Glutamatergic neuron (in vitro differentiated cells): ENCODE measurements at regions not wholly inside any gene's neighbourhood (a gene's known extent, or its start where the extent isn't known, plus 50 kb on each side); places are given as distances from the start of the nearest gene placed in this dataset.
A peak's percentile ranks its signal among the peaks of the same experiment; 100 is the strongest.

Experiments
- DNase-seq: peaks from one replicate; pipeline ENCODE4 v3.0.0; 2022
- H3K27ac Mint-ChIP-seq: one replicate; pipeline ENCODE4 v1.8.0; 2020; ENCODE audit warnings: mild to moderate bottlenecking, mixed read lengths, inconsistent platforms; ENCODE audit not compliant: unreplicated experiment
- H3K27me3 Mint-ChIP-seq: one replicate; pipeline ENCODE4 v1.8.0; 2020; ENCODE audit warnings: mild to moderate bottlenecking, moderate library complexity, mixed read lengths, inconsistent platforms; ENCODE audit not compliant: unreplicated experiment
- H3K36me3 Mint-ChIP-seq: one replicate; pipeline ENCODE4 v1.8.0; 2020; ENCODE audit warnings: mild to moderate bottlenecking, mixed read lengths, inconsistent platforms; ENCODE audit not compliant: unreplicated experiment
- H3K4me1 Mint-ChIP-seq: one replicate; pipeline ENCODE4 v1.8.0; 2020; ENCODE audit warnings: mild to moderate bottlenecking, low read depth, mixed read lengths, inconsistent platforms; ENCODE audit not compliant: unreplicated experiment
- H3K4me3 Mint-ChIP-seq: one replicate; pipeline ENCODE4 v1.8.0; 2020; ENCODE audit warnings: mild to moderate bottlenecking, mixed read lengths, inconsistent platforms; ENCODE audit not compliant: unreplicated experiment
- H3K9me3 Mint-ChIP-seq: one replicate; pipeline ENCODE4 v1.8.0; 2020; ENCODE audit warnings: mild to moderate bottlenecking, moderate library complexity, mixed read lengths, inconsistent platforms; ENCODE audit not compliant: unreplicated experiment
- CTCF ChIP-seq: fragments of 200-600 bp; sonication (generic); IDR thresholded peaks from one replicate; pipeline ENCODE4 v1.5.0; 2021; ENCODE audit not compliant: partially characterized antibody, unreplicated experiment

GRCh38 chr7:112874909-112875308 is 84.7 kb upstream of the TMEM168 start:
- DNase-seq: no peak
- no peak for TF ChIP-seq CTCF
- Mint-ChIP-seq H3K27me3 (no peaks in the 10 kb centered on the region), H3K4me1 (no peaks in the 10 kb centered on the region), H3K4me3 (no peak overlapping the region), H3K9me3 (peaks cover 1% of the 10 kb centered on the region), H3K27ac (no peak overlapping the region), H3K36me3 (no peaks in the 10 kb centered on the region)

DNA sequence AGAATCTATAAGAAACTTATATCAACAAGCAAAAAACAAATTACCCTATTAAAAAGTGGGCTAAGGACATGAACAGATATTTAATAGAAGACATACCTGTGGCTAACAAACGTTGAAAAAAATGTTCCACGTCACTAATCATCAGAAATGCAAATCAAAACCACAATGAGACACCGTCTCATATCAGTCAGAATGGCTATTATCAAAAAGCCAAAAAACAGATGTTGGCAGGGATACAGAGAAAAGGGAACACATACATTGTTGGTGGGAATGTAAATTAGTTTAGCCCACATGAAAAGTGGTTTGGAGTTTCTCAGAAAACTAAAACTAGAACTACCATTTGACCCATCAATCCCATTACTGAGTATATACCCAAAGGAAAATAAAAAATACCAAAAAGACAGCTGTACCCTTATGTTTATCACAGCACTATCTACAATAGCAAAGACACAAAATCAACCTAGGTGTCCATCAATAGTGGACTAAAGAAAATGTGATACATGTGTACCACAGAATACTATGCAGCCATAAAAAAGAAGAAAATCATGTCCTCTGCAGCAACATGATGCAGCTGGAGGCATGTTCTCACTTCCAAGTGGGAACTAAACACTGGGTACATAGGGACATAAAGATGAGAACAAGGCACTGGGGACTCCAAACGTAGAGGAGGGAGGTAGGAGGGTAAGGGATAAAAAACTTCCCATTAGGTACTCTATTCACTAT is 83.8 kb upstream of the TMEM168 start:
- Mint-ChIP-seq H3K4me1 (no peaks in the 10 kb centered on the region), H3K27ac (no peak overlapping the region), H3K36me3 (peaks cover 5% of the 10 kb centered on the region), H3K4me3 (no peak overlapping the region), H3K9me3 (peaks cover 6% of the 10 kb centered on the region), H3K27me3 (no peaks in the 10 kb centered on the region)
- no peak for TF ChIP-seq CTCF
- no peak for DNase-seq

GRCh38 chr7:112869111-112869774 is 79.0 kb upstream of the TMEM168 start:
- peaks cover 5% of the 10 kb centered on the region for H3K36me3 Mint-ChIP-seq
- peak; percentile 97 for TF ChIP-seq CTCF
- peaks cover 2% of the 10 kb centered on the region for H3K27me3 Mint-ChIP-seq
- no peaks in the 10 kb centered on the region for H3K4me1 Mint-ChIP-seq
- peaks cover 5% of the 10 kb centered on the region for H3K9me3 Mint-ChIP-seq
- DNase-seq: peak; percentile 73
- no peak overlapping the region for H3K4me3 Mint-ChIP-seq
- no peak overlapping the region for H3K27ac Mint-ChIP-seq

DNA sequence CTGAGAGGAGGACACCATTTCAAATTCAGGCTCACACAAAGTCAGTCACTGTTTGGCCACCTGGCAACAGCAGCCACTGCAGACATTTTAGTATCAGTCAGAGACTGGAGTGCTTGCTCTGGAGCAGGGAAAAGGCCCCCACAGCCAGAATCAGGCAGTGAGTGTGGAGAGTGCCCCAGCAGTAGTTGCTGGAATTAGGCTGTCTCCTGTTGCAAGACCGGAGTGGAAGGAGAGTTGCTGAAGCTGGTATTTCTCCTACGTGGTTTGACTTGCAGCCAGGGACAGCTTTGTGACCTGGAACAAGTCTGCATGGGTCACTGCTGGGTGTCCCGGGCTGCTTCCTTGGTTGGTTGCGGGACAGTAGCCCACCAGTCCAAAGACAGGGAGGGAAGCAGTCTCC is 78.4 kb upstream of the TMEM168 start:
- DNase-seq: no peak
- H3K27me3 Mint-ChIP-seq: peaks cover 2% of the 10 kb centered on the region
- no peak for TF ChIP-seq CTCF
- no peak overlapping the region for H3K27ac Mint-ChIP-seq
- H3K36me3 Mint-ChIP-seq: peaks cover 10% of the 10 kb centered on the region
- peaks cover 8% of the 10 kb centered on the region for H3K9me3 Mint-ChIP-seq
- no peaks in the 10 kb centered on the region for H3K4me1 Mint-ChIP-seq
- no peak overlapping the region for H3K4me3 Mint-ChIP-seq

- DNase-seq: no peak
- H3K9me3 Mint-ChIP-seq: peaks cover 8% of the 10 kb centered on the region
- peaks cover 10% of the 10 kb centered on the region for H3K36me3 Mint-ChIP-seq
- no peaks in the 10 kb centered on the region for H3K4me1 Mint-ChIP-seq
- H3K4me3 Mint-ChIP-seq: no peak overlapping the region
- H3K27ac Mint-ChIP-seq: no peak overlapping the region
- TF ChIP-seq CTCF: no peak
- H3K27me3 Mint-ChIP-seq: peaks cover 2% of the 10 kb centered on the region
Measured at GRCh38 chr7:112866424-112866823, 76.2 kb upstream of the TMEM168 start.
